NT2/D1 (cell line): ENCODE measurements at regions not wholly inside any gene's neighbourhood (a gene's known extent, or its start where the extent isn't known, plus 50 kb on each side); places are given as distances from the start of the nearest gene placed in this dataset.
"Not testable (repeated sequence)": the region's sequence is repeated elsewhere in the genome, so short reads cannot be mapped to it uniquely, and the experiment has no call there.

Source experiments
- DNase-seq: peaks from one replicate; pipeline ENCODE4 v3.0.0-alpha.2; 2011; ENCODE audit warnings: low read depth, low spot score
- H3K27me3 ChIP-seq: 2 replicates; pipeline ENCODE4 v1.6.0; 2011; ENCODE audit warnings: mild to moderate bottlenecking; ENCODE audit not compliant: insufficient read length, insufficient read depth
- H3K36me3 ChIP-seq: 2 replicates; pipeline ENCODE4 v1.6.1; 2011; ENCODE audit warnings: mild to moderate bottlenecking, low read length, mixed read lengths; ENCODE audit not compliant: insufficient read depth, insufficient read length
- H3K4me1 ChIP-seq: 2 replicates; pipeline ENCODE4 v1.5.1; 2011; ENCODE audit not compliant: insufficient read depth, insufficient read length
- H3K4me3 ChIP-seq: 2 replicates; pipeline ENCODE4 v1.5.1; 2011; ENCODE audit warnings: low read depth; ENCODE audit not compliant: insufficient read length
- H3K9ac ChIP-seq: 2 replicates; pipeline ENCODE4 v1.6.0; 2011; ENCODE audit warnings: low read depth; ENCODE audit not compliant: insufficient read length
- H3K9me3 ChIP-seq: 2 replicates; pipeline ENCODE4 v1.5.1; 2011; ENCODE audit warnings: mild to moderate bottlenecking, low read length; ENCODE audit not compliant: insufficient read depth
- SUZ12 ChIP-seq: IDR thresholded peaks from 2 replicates; pipeline ENCODE4 v1.6.1; 2011; ENCODE audit not compliant: insufficient read length, insufficient read depth; ENCODE audit errors: extremely low read depth
- YY1 ChIP-seq: IDR thresholded peaks from 2 replicates; pipeline ENCODE4 v1.6.1; 2011; ENCODE audit not compliant: insufficient read length, insufficient read depth
- ZNF274 ChIP-seq: IDR thresholded peaks from 2 replicates; pipeline ENCODE4 v1.6.1; 2011; ENCODE audit warnings: mild to moderate bottlenecking, low read depth, low read length

GRCh38 chr7:17095931-17096330 is 202.5 kb upstream of the AHR start:
- H3K9ac ChIP-seq, result no peak overlapping the region
- no peaks in the 10 kb centered on the region for H3K36me3 ChIP-seq
- TF ChIP-seq ZNF274, result no peak
- no peak for TF ChIP-seq SUZ12
- no peak for TF ChIP-seq YY1
- no peak for DNase-seq
- no peaks in the 10 kb centered on the region for H3K9me3 ChIP-seq
- no peak overlapping the region for H3K4me3 ChIP-seq
- H3K4me1 ChIP-seq, result no peaks in the 10 kb centered on the region
- H3K27me3 ChIP-seq, result no peaks in the 10 kb centered on the region

GRCh38 chr7:17097668-17098297 is 200.7 kb upstream of the AHR start:
- Histone ChIP-seq H3K9ac (no peak overlapping the region), H3K9me3 (peaks cover 4% of the 10 kb centered on the region; the same call in 1 of the 2 replicates), H3K36me3 (no peaks in the 10 kb centered on the region), H3K4me1 (no peaks in the 10 kb centered on the region), H3K4me3 (no peak overlapping the region), H3K27me3 (no peaks in the 10 kb centered on the region)
- TF ChIP-seq ZNF274 (no peak), SUZ12 (no peak), YY1 (no peak)
- no peak for DNase-seq

GRCh38 chr7:17098515-17098914 is 199.9 kb upstream of the AHR start:
- no peak for DNase-seq
- Histone ChIP-seq H3K4me3 (no peak overlapping the region), H3K9me3 (peaks cover 4% of the 10 kb centered on the region; the same call in 1 of the 2 replicates), H3K4me1 (no peaks in the 10 kb centered on the region), H3K36me3 (no peaks in the 10 kb centered on the region), H3K9ac (no peak overlapping the region), H3K27me3 (no peaks in the 10 kb centered on the region)
- TF ChIP-seq SUZ12 (no peak), ZNF274 (no peak), YY1 (no peak)

GRCh38 chr7:17099083-17099973 is 199.1 kb upstream of the AHR start:
- Histone ChIP-seq H3K36me3 (no peaks in the 10 kb centered on the region), H3K4me3 (no peak overlapping the region), H3K4me1 (no peaks in the 10 kb centered on the region), H3K9ac (no peak overlapping the region), H3K9me3 (peaks cover 4% of the 10 kb centered on the region; the same call in 1 of the 2 replicates), H3K27me3 (no peaks in the 10 kb centered on the region)
- no peak for DNase-seq
- TF ChIP-seq SUZ12 (no peak), ZNF274 (no peak), YY1 (no peak)

DNA sequence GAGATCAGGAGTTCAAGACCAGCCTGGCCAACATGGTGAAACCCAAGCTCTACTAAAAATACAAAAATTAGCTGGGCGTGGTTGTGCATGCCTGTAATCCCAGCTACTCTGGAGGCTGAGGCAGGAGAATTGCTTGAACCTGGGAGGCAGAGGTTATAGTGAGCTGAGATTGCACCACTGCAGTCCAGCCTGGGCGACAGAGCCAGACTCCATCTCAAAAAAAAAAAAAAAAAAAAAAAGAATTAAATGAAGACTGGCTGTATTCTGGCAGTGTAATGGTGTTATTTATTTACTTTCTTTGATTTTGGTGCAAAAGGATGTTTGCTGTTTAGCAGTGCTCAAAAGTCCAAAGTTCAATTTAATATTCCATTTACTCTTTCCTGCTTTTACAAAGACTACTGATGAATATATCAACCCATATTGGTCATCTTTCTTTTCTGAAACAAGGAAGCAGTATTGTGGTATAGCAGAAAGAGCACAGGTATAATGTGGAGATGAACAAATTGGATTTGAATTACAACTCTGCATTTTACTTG is 198.4 kb upstream of the AHR start:
- not testable (repeated sequence) for H3K4me3 ChIP-seq, H3K4me1 ChIP-seq, H3K27me3 ChIP-seq, H3K9ac ChIP-seq, H3K36me3 ChIP-seq, H3K9me3 ChIP-seq, DNase-seq

DNA sequence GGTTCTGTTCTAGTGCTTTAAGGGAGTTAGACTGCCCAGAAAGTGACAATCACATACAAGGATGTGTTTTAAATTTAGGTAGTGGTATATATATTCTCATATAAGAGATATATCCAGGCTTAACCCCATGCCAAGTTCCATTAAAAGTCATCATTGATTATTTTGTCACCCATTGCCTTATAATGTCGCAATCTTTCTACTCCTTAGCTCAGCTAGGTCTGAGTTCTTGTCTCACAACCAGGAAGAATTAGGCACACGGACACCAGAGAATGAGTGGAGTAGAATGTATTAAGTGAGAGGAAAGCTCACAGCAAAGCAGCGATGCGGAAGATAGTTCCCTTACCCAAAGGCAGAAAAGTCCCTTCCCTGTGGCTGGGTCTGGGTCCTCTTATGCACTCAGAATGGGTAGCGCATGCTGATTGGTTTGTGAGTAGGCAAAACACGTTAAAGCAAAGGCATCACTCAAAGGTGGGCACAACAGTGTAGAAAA is 197.2 kb upstream of the AHR start:
- Histone ChIP-seq H3K27me3 (no peaks in the 10 kb centered on the region), H3K9me3 (peaks cover 4% of the 10 kb centered on the region; the same call in 1 of the 2 replicates), H3K4me3 (no peak overlapping the region), H3K36me3 (no peaks in the 10 kb centered on the region), H3K9ac (no peak overlapping the region), H3K4me1 (no peaks in the 10 kb centered on the region)
- DNase-seq, result no peak
- TF ChIP-seq ZNF274, result no peak
- no peak for TF ChIP-seq YY1
- no peak for TF ChIP-seq SUZ12

DNA sequence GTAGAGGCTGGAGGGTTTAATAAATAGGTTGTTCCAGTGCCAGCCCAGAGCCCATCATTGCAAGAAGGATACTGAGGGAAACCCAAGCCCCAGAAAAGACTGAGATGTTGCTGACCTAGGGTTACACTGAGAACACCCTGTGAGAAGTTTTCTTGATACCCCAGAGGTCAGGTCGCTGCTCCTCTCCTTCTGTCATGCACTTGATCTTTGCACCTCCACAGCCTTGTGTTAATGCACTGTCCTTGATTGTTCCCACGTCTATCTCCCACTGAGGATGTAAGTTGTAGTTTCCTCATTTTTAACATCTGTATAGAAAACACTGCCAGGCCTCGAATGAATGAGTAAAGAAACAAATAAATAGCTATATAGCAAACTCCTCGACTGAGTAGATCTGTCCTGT is 195.3 kb upstream of the AHR start:
- H3K4me3 ChIP-seq, result no peak overlapping the region
- H3K36me3 ChIP-seq, result no peaks in the 10 kb centered on the region
- no peaks in the 10 kb centered on the region for H3K4me1 ChIP-seq
- no peak overlapping the region for H3K9ac ChIP-seq
- peaks cover 4% of the 10 kb centered on the region; the same call in 1 of the 2 replicates for H3K9me3 ChIP-seq
- no peaks in the 10 kb centered on the region for H3K27me3 ChIP-seq
- TF ChIP-seq ZNF274, result no peak
- TF ChIP-seq YY1, result no peak
- TF ChIP-seq SUZ12, result no peak
- DNase-seq, result peak; percentile 40
